ENCODE measurements at regions not wholly inside any gene's neighbourhood (a gene's known extent, or its start where the extent isn't known, plus 50 kb on each side); places are given as distances from the start of the nearest gene placed in this dataset.

DNA sequence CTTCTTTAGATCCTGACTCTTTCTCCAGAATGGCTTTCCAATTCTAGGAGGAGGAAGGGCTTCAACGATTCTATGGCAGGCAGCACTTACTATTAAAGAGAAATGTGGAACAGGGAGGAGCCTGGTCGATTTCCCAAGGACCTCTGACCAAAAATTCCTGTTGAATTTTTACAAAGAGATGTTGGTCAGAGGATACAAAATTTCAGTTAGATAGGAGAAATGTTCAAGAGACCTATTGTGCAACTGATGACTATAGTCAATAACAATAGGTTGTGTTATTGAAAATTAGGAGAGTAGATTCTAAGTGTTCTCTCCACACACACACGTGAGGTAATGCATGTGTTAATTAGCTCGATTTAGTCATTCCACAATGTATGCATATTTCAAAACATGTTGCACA, 130.1 kb upstream of the TNFAIP3 start:
- TF ChIP-seq EZH2 (IDR thresholded peaks at IDR 0.05), result no peak
- TF ChIP-seq POLR2AphosphoS5 (IDR thresholded peaks at IDR 0.05; ENCODE audit: borderline replicate concordance, low read depth, low read length), result no peak
